WTC11 (cell line): ENCODE measurements at regions not wholly inside any gene's neighbourhood (a gene's known extent, or its start where the extent isn't known, plus 50 kb on each side); places are given as distances from the start of the nearest gene placed in this dataset.

Experiments used
- ATAC-seq: fragments of 200-7000 bp; cut with Tn5 transposase; 2 replicates; pipeline ENCODE4 v1.10.0; 2021; ENCODE audit warnings: mild to moderate bottlenecking, moderate library complexity
- CTCF ChIA-PET: fragments of 300-600 bp; sonication (Branson Sonifier 250); formaldehyde crosslinking; loops from one replicate; lab custom pipeline; 2021; ENCODE audit warnings: antibody characterized with exemption; lab: Charles Lee
- POLR2A ChIA-PET: fragments of 350-600 bp; sonication (Branson Sonifier 250); formaldehyde crosslinking; loops from one replicate; lab custom pipeline; 2021; ENCODE audit warnings: antibody characterized with exemption; lab: Charles Lee
- DNase-seq: peaks from one replicate; pipeline ENCODE4 v3.0.0; 2021; ENCODE audit warnings: low spot score
- H3K27ac Mint-ChIP-seq: 2 replicates; pipeline ENCODE4 v1.8.0; 2021; ENCODE audit warnings: mixed read lengths
- H3K27me3 Mint-ChIP-seq: 2 replicates; pipeline ENCODE4 v1.8.0; 2021; ENCODE audit warnings: low read depth, mild to moderate bottlenecking, moderate library complexity, mixed read lengths
- H3K36me3 Mint-ChIP-seq: 2 replicates; pipeline ENCODE4 v1.8.0; 2021; ENCODE audit warnings: mixed read lengths
- H3K4me1 Mint-ChIP-seq: 2 replicates; pipeline ENCODE4 v1.8.0; 2022; ENCODE audit warnings: mixed read lengths
- H3K4me3 Mint-ChIP-seq: 2 replicates; pipeline ENCODE4 v1.8.0; 2021; ENCODE audit warnings: mild to moderate bottlenecking, moderate library complexity, mixed read lengths
- H3K9me3 Mint-ChIP-seq: 2 replicates; pipeline ENCODE4 v1.8.0; 2021; ENCODE audit warnings: mixed read lengths
- ELF4 ChIP-seq: sonication (generic); formaldehyde crosslinking; IDR thresholded peaks from 2 replicates; pipeline ENCODE4 v1.8.1; 2022; ENCODE audit warnings: low read depth, mild to moderate bottlenecking, moderate library complexity, missing genetic modification reagents
- FOXJ3 ChIP-seq: sonication (generic); formaldehyde crosslinking; IDR thresholded peaks from 2 replicates; pipeline ENCODE4 v1.9.0; 2021; ENCODE audit warnings: missing genetic modification reagents, mild to moderate bottlenecking, borderline replicate concordance
- NR1H2 ChIP-seq: sonication (generic); formaldehyde crosslinking; IDR thresholded peaks from 2 replicates; pipeline ENCODE4 v1.9.0; 2021; ENCODE audit warnings: mild to moderate bottlenecking, moderate library complexity, missing genetic modification reagents
- NR2C2 ChIP-seq: sonication (generic); formaldehyde crosslinking; IDR thresholded peaks from 2 replicates; pipeline ENCODE4 v1.8.0; 2022; ENCODE audit warnings: mild to moderate bottlenecking, missing genetic modification reagents
- PRRX2 ChIP-seq: fragments of 250-450 bp; sonication (Bioruptor Pico); IDR thresholded peaks from 2 replicates; pipeline ENCODE4 v1.8.0; 2021; ENCODE audit warnings: mild to moderate bottlenecking
- RORB ChIP-seq: fragments of 250-450 bp; sonication (Bioruptor Pico); IDR thresholded peaks from 2 replicates; pipeline ENCODE4 v1.9.0; 2021; ENCODE audit warnings: mild to moderate bottlenecking
- SP1 ChIP-seq: sonication (generic); formaldehyde crosslinking; conservative IDR thresholded peaks from 2 replicates; pipeline ENCODE4 v1.8.1; 2022; ENCODE audit warnings: missing genetic modification reagents
- ZNF138 ChIP-seq: sonication (generic); formaldehyde crosslinking; conservative IDR thresholded peaks from 2 replicates; pipeline ENCODE4 v1.8.1; 2022; ENCODE audit warnings: mild to moderate bottlenecking, moderate library complexity, missing genetic modification reagents
- ZNF317 ChIP-seq: sonication (generic); formaldehyde crosslinking; IDR thresholded peaks from 2 replicates; pipeline ENCODE4 v1.8.1; 2023; ENCODE audit warnings: low read depth, mild to moderate bottlenecking, moderate library complexity, missing genetic modification reagents, borderline replicate concordance
- ZNF423 ChIP-seq: fragments of 250-450 bp; sonication (Bioruptor Pico); IDR thresholded peaks from 2 replicates; pipeline ENCODE4 v2.1.2; 2022; ENCODE audit warnings: mild to moderate bottlenecking, moderate library complexity
- TF ChIP-seq, protein P1 (sequence below): sonication (generic); formaldehyde crosslinking; IDR thresholded peaks from 2 replicates; pipeline ENCODE4 v1.8.1; 2023; ENCODE audit warnings: mild to moderate bottlenecking, missing genetic modification reagents, borderline replicate concordance
- TF ChIP-seq, protein P2 (sequence below): sonication (generic); formaldehyde crosslinking; IDR thresholded peaks from 2 replicates; pipeline ENCODE4 v1.8.0; 2022; ENCODE audit warnings: missing genetic modification reagents
- TF ChIP-seq, protein P3 (sequence below): sonication (generic); formaldehyde crosslinking; IDR thresholded peaks from 2 replicates; pipeline ENCODE4 v1.8.1; 2022; ENCODE audit warnings: mild to moderate bottlenecking, missing genetic modification reagents, moderate library complexity, borderline replicate concordance
- TF ChIP-seq, protein P4 (sequence below): sonication (generic); formaldehyde crosslinking; IDR thresholded peaks from 2 replicates; pipeline ENCODE4 v1.8.1; 2023; ENCODE audit warnings: mild to moderate bottlenecking, missing genetic modification reagents

GRCh38 chr1:87170157-87170556 is 158.5 kb upstream of the LMO4 start (continued):
- TF ChIP-seq, protein P1, sequence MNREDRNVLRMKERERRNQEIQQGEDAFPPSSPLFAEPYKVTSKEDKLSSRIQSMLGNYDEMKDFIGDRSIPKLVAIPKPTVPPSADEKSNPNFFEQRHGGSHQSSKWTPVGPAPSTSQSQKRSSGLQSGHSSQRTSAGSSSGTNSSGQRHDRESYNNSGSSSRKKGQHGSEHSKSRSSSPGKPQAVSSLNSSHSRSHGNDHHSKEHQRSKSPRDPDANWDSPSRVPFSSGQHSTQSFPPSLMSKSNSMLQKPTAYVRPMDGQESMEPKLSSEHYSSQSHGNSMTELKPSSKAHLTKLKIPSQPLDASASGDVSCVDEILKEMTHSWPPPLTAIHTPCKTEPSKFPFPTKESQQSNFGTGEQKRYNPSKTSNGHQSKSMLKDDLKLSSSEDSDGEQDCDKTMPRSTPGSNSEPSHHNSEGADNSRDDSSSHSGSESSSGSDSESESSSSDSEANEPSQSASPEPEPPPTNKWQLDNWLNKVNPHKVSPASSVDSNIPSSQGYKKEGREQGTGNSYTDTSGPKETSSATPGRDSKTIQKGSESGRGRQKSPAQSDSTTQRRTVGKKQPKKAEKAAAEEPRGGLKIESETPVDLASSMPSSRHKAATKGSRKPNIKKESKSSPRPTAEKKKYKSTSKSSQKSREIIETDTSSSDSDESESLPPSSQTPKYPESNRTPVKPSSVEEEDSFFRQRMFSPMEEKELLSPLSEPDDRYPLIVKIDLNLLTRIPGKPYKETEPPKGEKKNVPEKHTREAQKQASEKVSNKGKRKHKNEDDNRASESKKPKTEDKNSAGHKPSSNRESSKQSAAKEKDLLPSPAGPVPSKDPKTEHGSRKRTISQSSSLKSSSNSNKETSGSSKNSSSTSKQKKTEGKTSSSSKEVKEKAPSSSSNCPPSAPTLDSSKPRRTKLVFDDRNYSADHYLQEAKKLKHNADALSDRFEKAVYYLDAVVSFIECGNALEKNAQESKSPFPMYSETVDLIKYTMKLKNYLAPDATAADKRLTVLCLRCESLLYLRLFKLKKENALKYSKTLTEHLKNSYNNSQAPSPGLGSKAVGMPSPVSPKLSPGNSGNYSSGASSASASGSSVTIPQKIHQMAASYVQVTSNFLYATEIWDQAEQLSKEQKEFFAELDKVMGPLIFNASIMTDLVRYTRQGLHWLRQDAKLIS (CRISPR knock-in tag): no peak
- no peak for TF ChIP-seq ZNF138 (CRISPR knock-in tag)
- no peak for TF ChIP-seq ELF4 (CRISPR knock-in tag)
- TF ChIP-seq, protein P2, sequence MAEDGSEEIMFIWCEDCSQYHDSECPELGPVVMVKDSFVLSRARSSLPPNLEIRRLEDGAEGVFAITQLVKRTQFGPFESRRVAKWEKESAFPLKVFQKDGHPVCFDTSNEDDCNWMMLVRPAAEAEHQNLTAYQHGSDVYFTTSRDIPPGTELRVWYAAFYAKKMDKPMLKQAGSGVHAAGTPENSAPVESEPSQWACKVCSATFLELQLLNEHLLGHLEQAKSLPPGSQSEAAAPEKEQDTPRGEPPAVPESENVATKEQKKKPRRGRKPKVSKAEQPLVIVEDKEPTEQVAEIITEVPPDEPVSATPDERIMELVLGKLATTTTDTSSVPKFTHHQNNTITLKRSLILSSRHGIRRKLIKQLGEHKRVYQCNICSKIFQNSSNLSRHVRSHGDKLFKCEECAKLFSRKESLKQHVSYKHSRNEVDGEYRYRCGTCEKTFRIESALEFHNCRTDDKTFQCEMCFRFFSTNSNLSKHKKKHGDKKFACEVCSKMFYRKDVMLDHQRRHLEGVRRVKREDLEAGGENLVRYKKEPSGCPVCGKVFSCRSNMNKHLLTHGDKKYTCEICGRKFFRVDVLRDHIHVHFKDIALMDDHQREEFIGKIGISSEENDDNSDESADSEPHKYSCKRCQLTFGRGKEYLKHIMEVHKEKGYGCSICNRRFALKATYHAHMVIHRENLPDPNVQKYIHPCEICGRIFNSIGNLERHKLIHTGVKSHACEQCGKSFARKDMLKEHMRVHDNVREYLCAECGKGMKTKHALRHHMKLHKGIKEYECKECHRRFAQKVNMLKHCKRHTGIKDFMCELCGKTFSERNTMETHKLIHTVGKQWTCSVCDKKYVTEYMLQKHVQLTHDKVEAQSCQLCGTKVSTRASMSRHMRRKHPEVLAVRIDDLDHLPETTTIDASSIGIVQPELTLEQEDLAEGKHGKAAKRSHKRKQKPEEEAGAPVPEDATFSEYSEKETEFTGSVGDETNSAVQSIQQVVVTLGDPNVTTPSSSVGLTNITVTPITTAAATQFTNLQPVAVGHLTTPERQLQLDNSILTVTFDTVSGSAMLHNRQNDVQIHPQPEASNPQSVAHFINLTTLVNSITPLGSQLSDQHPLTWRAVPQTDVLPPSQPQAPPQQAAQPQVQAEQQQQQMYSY (CRISPR knock-in tag): no peak
- no peak for TF ChIP-seq ZNF423 (CRISPR knock-in tag)
- no peak for TF ChIP-seq PRRX2
- TF ChIP-seq ZNF317 (CRISPR knock-in tag): no peak

- no peak for TF ChIP-seq NR1H2 (CRISPR knock-in tag)
- TF ChIP-seq RORB (CRISPR knock-in tag): no peak
- TF ChIP-seq FOXJ3 (CRISPR knock-in tag): no peak
- TF ChIP-seq NR2C2 (CRISPR knock-in tag): no peak
- TF ChIP-seq, protein P3, sequence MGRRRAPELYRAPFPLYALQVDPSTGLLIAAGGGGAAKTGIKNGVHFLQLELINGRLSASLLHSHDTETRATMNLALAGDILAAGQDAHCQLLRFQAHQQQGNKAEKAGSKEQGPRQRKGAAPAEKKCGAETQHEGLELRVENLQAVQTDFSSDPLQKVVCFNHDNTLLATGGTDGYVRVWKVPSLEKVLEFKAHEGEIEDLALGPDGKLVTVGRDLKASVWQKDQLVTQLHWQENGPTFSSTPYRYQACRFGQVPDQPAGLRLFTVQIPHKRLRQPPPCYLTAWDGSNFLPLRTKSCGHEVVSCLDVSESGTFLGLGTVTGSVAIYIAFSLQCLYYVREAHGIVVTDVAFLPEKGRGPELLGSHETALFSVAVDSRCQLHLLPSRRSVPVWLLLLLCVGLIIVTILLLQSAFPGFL (CRISPR knock-in tag): no peak
- no peak for TF ChIP-seq SP1 (CRISPR knock-in tag)
- TF ChIP-seq, protein P4, sequence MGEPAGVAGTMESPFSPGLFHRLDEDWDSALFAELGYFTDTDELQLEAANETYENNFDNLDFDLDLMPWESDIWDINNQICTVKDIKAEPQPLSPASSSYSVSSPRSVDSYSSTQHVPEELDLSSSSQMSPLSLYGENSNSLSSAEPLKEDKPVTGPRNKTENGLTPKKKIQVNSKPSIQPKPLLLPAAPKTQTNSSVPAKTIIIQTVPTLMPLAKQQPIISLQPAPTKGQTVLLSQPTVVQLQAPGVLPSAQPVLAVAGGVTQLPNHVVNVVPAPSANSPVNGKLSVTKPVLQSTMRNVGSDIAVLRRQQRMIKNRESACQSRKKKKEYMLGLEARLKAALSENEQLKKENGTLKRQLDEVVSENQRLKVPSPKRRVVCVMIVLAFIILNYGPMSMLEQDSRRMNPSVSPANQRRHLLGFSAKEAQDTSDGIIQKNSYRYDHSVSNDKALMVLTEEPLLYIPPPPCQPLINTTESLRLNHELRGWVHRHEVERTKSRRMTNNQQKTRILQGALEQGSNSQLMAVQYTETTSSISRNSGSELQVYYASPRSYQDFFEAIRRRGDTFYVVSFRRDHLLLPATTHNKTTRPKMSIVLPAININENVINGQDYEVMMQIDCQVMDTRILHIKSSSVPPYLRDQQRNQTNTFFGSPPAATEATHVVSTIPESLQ (CRISPR knock-in tag): no peak
- Mint-ChIP-seq H3K27ac (no peak overlapping the region), H3K4me1 (peaks cover 18% of the 10 kb centered on the region), H3K4me3 (no peak overlapping the region), H3K27me3 (no peaks in the 10 kb centered on the region), H3K9me3 (no peaks in the 10 kb centered on the region), H3K36me3 (no peaks in the 10 kb centered on the region)
- no peak for ATAC-seq
- ChIA-PET POLR2A (no interaction called here), CTCF (interaction anchor here (1.0 to 1.4 kb wide), 3 partner anchors 109 to 390 kb away, joined by 3 to 4 read pairs (median 3); no protein-coding TSS in a partner anchor)
- DNase-seq: no peak
These were observed 157.6 kb upstream of the LMO4 start for GRCh38 chr1:87170931-87171598.
